Skin of body (tissue), 2 donors: ENCODE measurements at regions not wholly inside any gene's neighbourhood (a gene's known extent, or its start where the extent isn't known, plus 50 kb on each side); places are given as distances from the start of the nearest gene placed in this dataset. TPM values are rescaled to one million over a fixed set of nuclear protein-coding genes. Genes with fewer than 3 reads are reported as not detected.

ENCODE experiments used
- DNase-seq: peaks from one replicate; lab custom pipeline; 2025; lab: John Stamatoyannopoulos, UW
- small RNA-seq: library from RNA; depleted of rRNA; stranded (forward); fragments of <200 nt; gene quantifications from one replicate; pipeline ENCODE3, GENCODE V24; 2014; ENCODE audit warnings: low replicate concordance

DNA sequence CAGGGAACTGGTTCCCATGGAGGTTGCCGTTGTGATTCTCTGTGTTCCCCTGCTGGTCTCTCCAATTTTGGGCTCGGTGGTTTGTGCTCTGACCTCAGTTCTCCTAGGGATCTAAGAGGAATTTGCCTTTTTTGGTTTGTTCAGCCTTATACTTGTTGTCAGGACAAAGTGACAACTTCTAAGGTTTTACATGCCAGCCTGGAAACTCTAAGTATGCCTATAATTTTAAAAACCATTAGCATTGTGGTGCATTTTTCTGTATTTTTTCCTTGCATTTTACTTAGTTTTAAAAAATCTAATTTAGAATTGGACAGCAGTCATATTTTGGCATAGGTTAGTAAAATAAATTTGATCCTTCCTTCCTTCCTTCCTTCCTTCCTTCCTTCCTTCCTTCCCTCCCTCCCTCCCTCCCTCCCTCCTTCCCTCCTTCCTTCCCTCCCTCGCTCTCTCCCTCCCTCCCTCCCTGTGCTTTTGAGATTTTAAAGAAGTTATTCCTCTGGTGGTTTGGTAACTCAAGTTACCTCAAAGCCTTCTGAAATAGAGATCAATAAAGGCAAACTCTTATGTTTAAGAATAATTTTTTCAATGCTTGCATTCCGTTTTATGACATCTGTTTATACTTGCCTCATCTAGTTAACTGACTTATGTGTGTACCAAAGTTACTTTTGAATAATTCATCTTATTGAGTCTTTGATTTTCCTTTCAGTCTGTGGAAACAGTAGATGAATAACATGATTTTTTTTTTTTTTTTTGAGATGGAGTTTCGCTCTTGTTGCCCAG, 141.3 kb upstream of the RGS17 start:
- DNase-seq, result no peak

DNA sequence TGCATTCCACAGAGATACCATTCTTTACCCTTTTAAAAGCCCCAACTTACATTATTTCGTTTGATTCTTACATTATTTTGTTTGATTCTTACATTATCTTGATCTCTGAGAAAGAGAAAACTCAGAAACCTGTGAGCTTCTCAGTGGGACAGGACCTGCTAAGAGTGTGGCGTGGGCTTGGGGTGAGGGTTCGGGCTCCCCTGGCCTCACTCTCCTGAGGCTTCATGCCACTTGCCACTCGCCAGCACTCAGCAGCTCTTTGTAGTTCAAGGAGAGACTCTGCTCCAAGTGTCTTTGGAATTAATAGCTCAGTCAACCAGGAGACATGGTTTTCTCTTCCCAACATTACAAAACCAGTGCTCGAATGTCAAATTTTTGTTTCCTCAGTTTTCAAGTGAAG, 132.4 kb upstream of the RGS17 start:
- no peak for DNase-seq

DNA sequence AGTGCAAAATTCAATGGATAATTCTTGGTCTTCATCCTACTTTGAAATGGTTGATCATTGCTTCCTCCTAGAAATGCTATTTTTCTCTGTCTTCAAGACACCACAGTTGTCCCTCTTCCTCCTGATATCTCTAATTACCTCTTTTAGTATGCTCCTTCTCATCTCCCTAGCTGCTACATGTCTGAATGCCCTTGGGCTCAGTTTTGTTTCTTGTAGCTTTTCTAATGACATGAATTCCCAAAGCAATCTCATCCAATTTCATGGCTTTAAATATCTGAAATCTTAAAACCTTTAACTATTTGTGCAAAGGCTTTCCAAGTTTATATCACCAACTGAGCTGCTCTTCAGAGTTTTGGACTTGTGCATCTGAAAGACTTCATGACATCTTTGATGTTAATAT, 120.2 kb upstream of the RGS17 start:
- no peak for DNase-seq

DNA sequence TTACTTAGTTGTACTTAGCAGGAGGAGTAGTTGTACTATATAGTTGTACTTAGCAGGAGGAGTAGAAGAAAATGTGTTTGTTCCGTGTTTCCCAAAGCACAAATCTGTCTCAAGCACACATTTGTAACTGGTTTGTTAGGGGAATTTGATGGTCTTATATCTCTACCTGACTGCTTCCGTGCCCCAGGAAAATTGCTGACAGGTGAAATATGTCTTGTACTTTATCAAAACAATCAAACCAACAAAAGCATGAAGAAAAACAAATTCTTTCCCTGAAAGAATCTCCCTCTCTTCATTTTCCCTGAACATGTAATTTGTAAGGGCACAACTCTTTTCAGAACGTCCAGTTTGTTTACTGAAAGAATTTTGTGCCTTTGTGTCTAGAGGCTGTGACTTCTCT, 106.6 kb upstream of the RGS17 start:
- no peak for DNase-seq

DNA sequence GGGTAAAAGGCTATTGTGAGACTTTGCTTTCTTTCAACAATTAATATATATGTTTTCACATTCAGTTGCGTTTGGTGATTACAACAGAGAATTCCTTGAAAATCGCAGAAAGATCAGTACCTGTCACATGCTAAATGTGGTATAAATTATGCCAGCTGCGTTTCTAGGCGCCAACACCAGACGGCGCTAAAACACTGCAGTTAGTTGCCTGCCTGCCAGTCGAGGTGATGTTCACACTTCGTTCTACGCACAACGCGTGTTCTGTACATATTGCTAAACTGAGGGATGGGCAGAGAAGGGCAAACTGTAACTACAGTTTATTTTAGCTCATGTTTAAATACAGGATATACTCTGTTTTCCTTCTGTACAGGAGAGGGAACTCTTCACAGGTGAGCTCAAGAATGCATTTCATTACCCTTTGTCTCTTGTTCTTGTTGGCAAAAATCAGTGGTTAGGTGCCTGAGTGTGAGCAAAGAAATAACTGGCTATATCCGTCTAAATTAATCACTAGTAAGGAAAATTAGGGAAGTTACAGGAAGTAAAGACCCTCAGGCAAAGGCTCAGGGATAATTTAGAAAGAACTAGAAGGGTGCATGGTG, 100.1 kb upstream of the RGS17 start:
- DNase-seq, result peak; percentile 9

DNA sequence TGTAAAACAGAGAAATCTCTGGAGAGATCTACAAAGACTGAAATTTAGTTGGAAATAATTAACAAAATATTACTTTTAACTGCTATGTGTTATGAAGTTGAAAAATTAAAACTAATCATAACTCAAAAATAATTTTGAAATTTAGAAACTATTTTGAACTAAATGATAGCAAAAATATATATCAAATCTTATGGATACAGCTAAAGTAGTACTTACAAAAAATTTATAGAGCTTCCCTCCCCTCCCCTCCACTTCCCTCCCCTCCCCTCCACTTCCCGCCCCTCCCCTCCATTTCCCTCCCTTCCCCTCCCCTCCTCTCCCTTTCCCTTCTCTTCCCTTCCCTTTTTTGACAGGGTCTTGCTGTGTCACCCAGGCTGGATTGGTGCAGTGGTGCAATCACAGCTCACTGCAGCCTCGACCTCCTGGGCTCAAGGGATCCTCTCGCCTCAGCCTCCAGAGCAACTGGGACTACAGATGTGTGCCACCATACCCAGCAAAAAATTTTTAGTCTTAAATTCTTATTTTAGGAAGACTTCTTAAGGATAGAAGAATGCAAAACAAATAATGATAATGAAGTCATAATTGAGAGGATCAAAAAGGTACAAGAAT, 87.2 kb upstream of the RGS17 start:
- DNase-seq, result no peak

DNA sequence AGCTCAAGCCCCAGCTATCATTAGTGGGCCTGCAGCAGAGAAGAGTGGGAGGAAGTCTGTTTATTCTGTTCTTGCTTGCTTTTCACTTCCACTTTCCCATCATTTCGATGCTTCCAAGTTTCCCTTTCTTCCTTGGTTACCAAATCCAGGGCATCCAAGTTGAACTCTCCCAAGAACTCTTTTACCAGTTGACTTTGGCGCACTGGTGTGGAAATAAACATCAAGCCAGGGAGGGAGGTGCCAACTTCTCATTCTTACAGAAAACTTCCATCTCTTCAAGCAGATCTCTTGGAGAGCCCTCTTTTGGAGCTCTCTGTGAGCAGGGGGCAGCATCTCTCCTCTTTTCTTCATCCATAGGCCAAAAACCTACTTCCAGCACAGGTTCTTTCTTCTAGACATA, 85.7 kb upstream of the RGS17 start:
- no peak for DNase-seq

- no peak for DNase-seq
These were observed 84.2 kb upstream of the RGS17 start for GRCh38 chr6:153215242-153215641.

DNA sequence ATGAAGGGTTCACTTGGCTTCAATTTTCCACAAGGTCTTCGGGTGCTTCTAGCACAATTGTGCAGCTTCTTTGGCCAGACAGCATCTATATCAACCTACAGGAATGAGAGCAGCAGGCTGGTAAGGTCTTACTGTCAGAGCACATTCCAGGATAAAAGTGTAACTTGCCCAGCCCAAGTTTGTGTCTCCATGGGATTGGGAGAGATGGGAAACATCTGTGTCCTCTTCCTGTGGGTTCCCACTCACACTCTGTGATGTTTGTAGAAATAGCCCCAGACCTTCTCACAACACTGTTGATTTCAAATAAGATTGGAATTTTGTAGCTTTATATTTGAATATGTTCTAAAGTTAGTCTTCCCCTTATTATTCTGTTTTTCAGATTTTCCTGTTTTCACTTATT, 83.4 kb upstream of the RGS17 start:
- DNase-seq, result no peak

DNA sequence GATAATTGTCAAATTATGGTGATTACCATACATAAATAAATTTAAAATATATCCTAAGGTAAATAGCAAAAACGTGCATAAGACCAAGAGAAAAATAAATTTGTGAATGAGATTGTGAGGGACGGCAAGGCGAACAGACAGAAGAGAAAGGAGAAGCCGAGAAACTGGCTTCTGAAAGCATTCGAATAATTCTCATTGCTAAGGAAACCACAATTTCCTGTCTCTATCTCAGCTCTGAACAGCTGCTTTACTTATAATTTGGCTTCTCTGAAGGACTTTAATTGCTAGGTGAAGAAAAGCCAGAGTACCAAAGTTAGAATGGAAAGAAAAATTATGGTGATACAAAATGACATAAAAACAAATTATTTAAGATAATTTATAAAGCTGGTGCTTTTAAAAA, 79.0 kb upstream of the RGS17 start:
- no peak for DNase-seq

DNA sequence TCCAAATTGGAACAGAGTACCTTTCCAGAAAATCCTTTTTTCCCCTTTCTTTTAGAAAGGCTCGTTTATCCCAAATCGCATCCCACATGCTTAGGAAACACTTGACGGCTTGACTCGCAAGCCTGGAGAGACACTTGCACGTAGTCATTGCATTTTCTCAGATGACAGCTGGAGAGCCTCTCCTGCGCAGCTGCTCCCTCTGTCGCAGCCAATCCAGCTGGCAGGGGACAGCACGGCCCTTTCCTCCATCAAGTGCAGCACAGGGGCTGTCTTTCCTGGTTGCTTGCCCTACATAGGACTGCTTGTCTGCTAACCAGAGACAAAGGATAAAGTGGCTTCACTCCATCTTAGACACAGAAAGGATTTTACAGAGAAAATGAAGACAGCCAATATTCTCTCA, 77.6 kb upstream of the RGS17 start:
- DNase-seq, result no peak

DNA sequence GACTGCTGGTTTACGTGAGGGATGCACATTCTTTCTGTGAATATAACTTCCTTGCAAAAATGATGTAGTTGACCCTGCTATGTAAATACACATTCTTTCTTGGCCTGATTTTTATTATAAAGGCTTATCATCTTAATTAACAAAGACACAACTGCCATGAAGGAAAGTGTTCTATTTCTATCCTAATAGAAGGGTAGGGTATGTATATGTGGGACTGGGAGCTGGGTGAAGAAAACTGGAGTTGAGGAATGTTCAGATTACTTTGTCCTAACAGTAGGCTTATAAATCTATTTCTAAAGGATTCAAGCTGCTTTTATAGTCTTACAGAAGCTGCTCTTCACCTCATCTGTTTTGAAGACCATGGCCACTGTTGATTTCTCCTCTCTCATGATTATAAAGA, 76.5 kb upstream of the RGS17 start:
- DNase-seq, result no peak

DNA sequence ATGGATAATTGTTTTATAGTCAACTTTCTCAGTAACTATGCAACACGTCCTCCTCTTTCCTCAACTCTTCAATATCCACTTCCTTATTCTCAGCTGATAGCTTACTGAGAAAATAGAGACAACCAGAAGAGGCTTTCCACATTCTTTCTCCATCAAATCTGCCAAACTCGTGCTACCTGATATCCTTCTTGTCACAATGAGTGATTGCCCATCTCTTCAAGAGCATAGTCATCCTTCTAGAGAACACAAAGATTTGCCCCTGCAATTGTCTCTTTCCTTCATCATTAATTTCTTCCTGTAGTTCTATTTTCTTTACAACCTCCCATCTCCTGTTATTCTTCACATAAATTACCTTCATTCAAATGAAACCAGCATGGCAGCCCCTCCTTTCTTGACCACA, 75.9 kb upstream of the RGS17 start:
- DNase-seq, result no peak

DNA sequence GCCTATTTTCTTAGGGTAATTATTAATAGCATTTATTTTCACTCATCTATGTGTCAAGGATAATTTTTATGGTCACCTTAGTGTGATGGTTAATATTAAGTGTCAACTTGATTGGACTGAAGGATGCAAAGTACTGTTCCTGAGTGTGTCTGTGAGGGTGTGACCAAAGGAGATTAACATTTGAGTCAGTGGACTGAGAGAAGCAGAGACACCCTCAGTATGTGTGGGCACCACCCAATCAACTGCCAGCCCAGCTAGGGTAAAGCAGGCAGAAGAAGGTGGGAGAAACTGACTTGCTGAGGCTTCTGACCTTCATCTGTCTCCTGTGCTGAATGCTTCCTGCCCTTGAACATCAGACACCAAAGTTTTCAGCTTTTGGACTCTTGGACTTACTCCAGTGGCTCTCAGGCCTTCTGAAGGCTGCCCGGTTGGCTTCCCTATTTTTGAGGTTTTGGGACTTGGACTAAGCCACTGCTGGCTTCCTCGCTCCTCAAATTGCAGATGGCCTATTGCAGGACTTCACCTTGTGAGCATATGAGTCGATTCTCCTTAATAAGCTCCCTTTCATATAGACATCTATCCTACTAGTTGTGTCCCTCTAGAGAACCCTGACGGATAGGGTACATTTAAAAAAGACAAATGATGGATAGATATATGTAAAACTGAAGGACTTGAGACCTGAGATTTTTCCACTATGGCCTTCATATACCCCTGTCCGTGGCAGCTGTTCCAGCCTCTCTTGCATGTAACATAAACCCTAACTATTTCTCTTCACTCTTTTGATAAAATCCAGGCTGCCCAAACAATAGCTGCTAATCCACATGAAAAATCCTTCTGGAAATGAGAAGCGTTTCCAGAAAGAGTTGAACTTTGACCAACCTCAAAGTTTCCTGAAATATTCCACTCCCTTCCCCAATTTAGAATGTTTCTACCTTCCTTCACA, 62.1 kb upstream of the RGS17 start:
- DNase-seq, result no peak

DNA sequence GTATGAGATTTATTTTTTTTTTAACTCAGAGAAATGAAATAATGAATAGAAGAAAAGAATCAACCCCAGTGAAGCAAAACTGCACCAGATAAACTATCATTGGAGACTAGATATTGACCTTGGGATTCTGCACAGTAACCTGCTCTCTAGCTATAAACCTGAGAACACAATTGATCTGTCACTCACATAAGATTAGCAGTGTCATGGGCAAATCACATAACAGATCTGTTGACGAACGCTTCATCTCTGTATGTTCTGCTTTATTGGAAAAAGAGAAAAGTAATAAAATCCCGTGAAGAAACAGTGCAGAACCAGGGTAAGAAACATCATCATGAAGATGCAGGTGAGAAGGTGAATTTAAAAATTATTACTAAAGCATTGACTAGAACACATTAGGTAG, 52.8 kb upstream of the RGS17 start:
- no peak for DNase-seq

Small RNA genes in the stretch of these regions (small RNA-seq; reads per million reads assigned to genes)
- not detected for gene AL603908.1
- gene MTND3P20, result not detected
- gene MTND4LP20, result not detected
- gene RNA5SP225, result not detected
- not detected for gene RNU6-896P
